ENCODE measurements at regions not wholly inside any gene's neighbourhood (a gene's known extent, or its start where the extent isn't known, plus 50 kb on each side); places are given as distances from the start of the nearest gene placed in this dataset.
A peak's percentile ranks its signal among the peaks of the same experiment; 100 is the strongest.

DNA sequence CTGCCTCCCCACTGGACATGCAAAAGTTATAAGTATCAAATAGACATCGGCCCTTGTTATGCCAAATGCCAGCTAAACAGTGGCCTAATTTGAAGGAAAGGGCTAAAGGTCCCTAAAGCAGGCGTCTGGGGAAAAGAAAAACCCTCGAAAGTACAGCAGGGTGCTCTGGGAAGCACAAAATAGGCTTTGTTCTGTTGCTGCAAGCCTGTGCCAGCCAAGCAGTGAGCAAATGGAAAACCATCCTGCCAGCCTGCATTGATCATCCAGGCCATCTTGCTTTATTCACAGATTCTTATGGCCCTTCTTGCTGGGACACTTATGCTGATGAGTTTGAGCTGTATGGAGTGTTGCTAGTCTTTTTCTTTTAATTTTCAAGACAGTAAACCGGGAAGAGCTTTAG is 62.2 kb upstream of the PLEKHG1 start:
- peak in 35 of 56 donors; percentile 2 to 59 (median 14) for DNase-seq

DNA sequence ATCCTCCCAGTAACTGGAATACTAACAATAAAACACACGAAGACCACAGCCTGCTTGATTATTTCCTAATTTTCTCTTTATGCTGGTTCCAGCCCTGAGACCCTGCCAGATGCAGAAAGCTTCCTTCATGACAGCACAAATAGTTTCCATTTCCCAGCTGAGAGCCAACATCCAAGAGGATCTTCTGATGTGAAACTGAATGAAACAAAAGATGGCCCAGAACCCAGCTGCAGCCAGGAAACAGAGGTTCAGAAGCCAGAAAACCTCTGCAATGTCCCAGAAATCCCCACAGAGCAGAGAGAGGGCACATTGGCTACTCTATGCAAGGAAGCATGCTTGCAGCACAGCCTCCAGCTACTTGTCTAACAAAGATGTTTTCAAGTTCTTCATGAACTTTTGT is 61.8 kb upstream of the PLEKHG1 start:
- DNase-seq: peak in 8 of 56 donors; percentile 4 to 36 (median 8)

DNA sequence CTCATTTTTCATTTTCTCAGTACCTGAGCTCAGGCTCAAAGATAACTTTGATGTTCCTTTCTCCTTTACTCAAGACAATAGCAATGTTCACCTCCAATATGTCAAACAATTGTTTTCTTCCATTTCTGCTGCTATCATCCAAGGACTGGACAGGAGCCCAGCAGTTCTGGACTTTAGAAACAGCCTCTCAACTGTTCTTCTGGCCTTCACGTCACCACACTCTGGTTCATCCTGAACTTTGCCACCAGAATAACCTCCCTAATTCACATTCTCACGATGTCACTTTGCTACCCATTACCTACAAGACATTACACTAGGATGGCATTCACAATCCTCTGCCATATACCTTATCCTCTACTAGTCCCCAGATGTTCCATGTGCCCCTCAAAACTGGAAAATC is 60.6 kb upstream of the PLEKHG1 start:
- no peak for DNase-seq

DNA sequence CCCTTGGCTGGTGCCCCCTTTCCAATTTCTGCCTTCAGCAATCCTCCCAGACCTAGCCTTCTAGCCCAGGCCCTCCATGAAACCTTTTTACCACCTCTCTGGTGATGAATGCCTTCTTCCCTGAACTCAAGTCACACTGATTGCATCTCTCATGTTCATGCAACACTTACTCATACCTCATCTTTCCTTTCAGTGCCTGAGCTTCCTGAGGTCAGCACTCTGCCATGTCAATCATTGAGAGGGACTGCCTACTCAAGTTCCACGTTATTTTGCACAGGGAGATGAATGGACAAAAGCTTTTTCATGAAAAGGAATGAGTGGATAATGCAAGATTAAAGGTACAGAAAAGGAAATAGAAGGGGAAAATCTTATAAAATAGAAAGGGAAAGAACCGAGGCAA is 60.1 kb upstream of the PLEKHG1 start:
- no peak for DNase-seq

DNA sequence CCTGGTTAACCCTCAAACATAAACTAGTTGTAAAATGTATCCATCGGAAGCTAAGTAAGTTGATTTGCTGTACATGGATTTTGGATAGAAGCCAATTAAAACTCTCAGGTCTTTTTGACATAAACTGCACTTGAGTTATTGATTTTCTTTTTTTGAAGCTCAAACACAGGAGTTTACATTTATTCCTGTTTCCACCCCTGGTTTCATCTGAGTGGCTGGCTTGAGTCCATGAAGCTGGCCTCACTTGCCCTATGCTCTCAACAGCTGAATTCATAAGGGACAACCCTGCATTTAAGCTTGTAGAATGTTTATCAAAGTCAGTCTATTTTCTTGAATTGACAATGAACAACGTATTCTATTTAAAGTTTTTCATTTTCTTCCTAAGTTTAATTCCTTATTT is 58.1 kb upstream of the PLEKHG1 start:
- no peak for DNase-seq

DNA sequence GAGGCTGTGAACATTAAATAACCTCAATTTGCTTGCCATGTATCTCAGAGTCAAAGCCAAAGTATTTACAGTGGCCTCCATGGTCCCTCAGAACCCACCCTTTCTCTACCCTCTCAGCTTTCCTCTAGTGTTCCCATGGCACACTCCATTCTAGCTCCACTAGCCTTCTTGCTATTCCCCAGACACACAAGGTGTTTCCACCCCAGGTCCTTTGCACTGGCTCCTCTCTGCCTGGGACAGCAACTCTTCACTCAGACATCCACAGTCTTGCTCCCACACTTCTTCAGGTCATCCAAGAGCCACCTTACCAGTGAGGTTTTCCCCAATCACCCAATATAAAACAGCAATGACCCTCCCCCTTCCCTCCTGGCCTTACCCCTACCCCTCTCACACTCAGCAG is 56.5 kb upstream of the PLEKHG1 start:
- DNase-seq: no peak

DNA sequence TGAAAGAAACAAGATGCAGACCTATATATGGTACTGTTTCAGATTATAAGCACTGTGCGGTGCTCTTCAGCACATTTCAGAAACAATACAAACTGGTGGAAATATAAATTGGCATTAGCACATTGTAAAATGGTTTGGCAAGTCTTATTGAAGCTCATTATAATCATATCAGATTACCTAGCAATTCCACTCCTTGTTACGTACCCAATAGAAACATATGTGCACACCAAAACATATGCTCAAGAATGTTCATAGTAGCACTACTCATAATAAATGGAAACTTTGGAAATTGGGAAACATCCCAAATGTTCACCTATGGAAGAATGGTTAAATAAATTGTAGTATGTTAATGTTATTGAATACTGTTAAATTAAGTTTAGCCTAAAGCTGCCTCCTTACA is 54.9 kb upstream of the PLEKHG1 start:
- no peak for DNase-seq

DNA sequence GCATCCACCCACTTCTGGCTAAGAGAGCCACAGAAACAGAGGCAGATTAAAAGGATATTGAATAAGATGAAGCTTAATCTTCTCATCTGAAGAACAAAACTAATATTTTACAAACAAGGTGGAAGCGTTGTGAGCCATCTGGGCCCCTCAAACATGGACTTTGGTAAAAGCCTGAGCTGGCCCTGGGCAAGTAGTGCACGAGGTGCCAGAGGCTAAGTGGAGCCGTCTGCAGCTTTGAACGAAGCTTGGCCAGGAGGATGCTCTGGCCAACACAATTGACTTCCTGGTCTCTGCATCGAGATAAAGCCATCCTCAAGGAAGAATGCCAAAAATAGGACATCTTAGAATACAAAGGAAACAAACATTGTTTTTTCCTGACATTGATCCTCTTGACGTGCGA is 53.2 kb upstream of the PLEKHG1 start:
- DNase-seq: no peak

DNA sequence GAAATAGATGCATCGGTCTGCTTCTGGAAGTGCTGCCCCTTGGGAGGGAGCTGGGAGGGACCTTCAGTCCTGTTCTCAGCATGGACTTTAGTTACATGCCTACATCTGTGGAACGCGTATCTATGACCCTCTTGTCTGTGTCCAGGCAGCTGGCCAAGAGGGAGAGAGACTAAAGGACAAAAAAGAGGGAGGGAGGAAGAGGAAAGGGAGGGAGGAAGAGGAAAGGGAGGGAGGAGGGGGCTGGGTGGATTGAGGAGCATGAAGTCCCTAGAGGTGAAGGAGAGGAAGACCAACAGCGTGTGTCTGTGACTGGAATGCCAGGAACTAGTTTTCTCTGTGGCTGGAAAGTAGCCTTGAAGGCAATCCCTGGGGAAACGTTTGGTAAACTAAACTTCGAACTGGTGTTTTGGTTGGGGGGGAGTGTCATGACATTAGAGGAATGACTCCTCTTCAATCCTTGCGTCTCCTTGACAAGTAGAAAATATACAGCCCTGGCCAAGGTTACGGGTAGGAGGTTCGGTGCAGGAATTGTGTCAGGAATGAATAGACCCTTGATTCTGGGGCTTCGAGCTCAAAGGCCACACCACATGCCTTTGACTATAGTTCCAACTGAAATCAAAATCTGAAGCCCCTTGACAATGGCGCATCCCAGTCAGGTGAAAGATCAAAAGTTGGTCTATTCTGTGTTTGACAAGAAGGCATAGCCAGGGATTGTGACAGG is 52.0 kb upstream of the PLEKHG1 start:
- DNase-seq: peak in 22 of 56 donors; percentile 2 to 46 (median 12)

DNA sequence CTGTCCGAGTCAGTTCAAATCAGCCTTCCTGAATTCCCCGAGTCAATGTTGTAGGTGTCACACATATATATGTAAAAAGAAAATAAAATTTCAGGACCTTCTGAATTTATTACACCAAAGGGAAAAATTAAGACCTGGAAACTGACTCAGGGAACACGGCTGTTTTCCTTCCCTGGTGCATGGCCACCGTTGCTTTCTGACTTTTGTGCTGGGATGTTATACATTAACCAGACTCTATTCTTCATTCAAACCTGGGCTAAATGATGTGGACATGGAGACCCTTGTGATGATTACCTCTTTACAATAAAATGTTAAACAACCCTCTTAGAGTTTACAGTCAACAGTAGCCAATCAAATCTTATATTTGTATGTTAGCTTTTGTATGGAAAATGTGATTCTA is 51.4 kb upstream of the PLEKHG1 start:
- no peak for DNase-seq

DNA sequence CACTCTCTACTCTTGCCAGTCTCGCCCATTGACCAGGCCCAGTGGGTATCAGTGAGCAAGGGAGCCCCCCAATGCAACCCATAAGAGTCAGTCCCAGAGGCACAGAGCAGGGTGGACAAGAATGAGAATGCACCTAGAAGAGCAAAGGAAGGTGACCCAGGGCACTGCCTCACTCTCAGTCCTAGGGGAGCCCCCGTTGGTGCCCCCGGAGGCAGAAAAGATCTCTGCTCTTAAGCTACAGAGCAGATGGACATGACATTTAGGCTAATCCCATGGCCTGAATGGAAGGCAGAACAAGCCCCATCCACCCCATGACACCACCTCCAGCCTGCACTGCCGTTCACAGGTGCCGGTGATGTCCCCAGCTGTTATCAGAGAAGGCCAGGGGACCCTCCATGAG is 50.7 kb upstream of the PLEKHG1 start:
- DNase-seq: no peak

DNA sequence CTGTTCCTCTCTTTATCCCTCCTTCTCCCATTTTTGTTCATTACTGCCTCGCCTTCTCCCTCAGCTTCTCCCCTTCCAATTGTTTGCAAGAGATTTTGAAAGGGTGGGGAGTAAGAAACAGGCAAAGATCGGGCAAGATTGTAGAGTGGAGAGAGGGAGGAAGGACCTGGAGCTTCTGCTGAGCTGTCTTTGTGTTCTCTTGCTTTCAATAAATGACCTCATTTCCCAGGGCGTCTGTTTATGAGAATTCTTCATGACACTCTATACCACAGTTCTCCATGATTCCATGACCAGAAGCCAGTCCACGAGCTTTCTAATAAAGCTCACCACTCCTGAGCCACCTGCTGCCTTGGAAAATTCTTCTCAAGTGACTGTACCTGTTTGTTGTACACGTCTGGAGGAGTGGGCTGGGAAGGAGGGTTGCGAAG is 50.0 kb upstream of the PLEKHG1 start:
- DNase-seq: no peak
